Brain microvascular endothelial cell (primary cell): ENCODE measurements at regions not wholly inside any gene's neighbourhood (a gene's known extent, or its start where the extent isn't known, plus 50 kb on each side); places are given as distances from the start of the nearest gene placed in this dataset.

Source experiments
- DNase-seq: peaks from one replicate; pipeline ENCODE4 v3.0.0-alpha.2; 2020
- H3K27ac ChIP-seq: fragments of 250-450 bp; sonication (Bioruptor Pico); 2 replicates; pipeline ENCODE4 v1.5.1; 2020; ENCODE audit warnings: mild to moderate bottlenecking, moderate library complexity
- H3K27me3 ChIP-seq: fragments of 250-450 bp; sonication (Bioruptor Pico); replicated peaks from 2 replicates; pipeline ENCODE4 v1.5.1; 2020; ENCODE audit warnings: mild to moderate bottlenecking
- H3K36me3 ChIP-seq: fragments of 250-450 bp; sonication (Bioruptor Pico); replicated peaks from 2 replicates; pipeline ENCODE4 v1.5.1; 2020; ENCODE audit warnings: mild to moderate bottlenecking
- H3K4me3 ChIP-seq: 2 replicates; pipeline ENCODE4 v1.5.1; 2011; ENCODE audit warnings: low read depth, mild to moderate bottlenecking, control low read depth, low read length, moderate library complexity
- in situ Hi-C: cut with HindIII; loops from 2 replicates; pipeline ENCODE4 v1.10.0; 2017; ENCODE audit warnings: low sequenced_read_pairs, low pct_ligation_motif_present
- TF ChIP-seq, protein P1 (sequence below): IDR thresholded peaks from 2 replicates; pipeline ENCODE4 v1.5.1; 2011; ENCODE audit warnings: low read depth, mild to moderate bottlenecking, moderate library complexity, low read length, control low read depth, inconsistent platforms; ENCODE audit errors: missing control alignments

DNA sequence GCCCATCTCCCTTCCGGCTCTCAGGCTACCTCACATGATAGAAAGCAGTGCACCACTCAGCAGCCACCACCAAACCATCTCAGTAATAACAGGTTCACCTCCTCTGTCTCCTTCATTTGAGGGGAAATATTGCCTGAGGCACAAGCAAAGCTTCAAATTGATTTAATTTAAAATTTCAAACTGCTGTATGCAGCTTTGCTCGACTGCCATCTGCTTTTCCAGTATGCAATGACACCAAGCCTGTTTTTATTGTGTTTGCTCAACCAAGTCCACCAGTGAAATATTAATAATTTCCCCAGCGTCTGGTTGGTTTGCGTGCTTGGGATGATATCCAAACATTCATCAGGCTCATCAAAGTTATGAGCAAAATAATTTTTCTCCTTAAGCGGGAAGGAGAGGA, 552.4 kb upstream of the DAB1 start:
- H3K27ac ChIP-seq, result no peak overlapping the region
- H3K4me3 ChIP-seq, result no peak overlapping the region
- H3K27me3 ChIP-seq, result no peaks in the 10 kb centered on the region
- DNase-seq, result no peak
- in situ Hi-C loops, result no loop called here
- TF ChIP-seq, protein P1, sequence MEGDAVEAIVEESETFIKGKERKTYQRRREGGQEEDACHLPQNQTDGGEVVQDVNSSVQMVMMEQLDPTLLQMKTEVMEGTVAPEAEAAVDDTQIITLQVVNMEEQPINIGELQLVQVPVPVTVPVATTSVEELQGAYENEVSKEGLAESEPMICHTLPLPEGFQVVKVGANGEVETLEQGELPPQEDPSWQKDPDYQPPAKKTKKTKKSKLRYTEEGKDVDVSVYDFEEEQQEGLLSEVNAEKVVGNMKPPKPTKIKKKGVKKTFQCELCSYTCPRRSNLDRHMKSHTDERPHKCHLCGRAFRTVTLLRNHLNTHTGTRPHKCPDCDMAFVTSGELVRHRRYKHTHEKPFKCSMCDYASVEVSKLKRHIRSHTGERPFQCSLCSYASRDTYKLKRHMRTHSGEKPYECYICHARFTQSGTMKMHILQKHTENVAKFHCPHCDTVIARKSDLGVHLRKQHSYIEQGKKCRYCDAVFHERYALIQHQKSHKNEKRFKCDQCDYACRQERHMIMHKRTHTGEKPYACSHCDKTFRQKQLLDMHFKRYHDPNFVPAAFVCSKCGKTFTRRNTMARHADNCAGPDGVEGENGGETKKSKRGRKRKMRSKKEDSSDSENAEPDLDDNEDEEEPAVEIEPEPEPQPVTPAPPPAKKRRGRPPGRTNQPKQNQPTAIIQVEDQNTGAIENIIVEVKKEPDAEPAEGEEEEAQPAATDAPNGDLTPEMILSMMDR, result no peak
- H3K36me3 ChIP-seq, result no peaks in the 10 kb centered on the region

DNA sequence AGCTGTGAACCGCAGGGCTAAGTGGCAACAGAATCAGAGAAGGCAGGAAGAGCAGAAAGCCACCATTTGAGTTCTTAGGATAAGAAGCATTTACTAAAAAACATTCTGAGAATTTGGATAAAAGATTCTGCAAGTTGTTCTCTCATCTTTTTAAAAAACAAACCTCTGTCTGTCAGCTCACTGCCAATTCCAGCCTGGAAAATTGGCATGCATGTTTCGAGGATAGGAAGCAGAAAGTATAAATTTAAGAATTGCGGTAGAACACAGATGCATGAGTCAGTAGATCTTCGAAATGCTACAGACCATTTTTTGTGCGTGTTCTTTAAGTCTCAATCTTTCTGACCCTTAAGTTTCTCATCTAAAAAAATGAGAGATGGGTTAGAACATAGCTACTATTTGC, 544.5 kb upstream of the DAB1 start:
- TF ChIP-seq, protein P1, result no peak
- in situ Hi-C loops, result no loop called here
- H3K4me3 ChIP-seq, result no peak overlapping the region
- no peak for DNase-seq
- no peaks in the 10 kb centered on the region for H3K36me3 ChIP-seq
- H3K27me3 ChIP-seq, result no peaks in the 10 kb centered on the region
- H3K27ac ChIP-seq, result no peak overlapping the region

DNA sequence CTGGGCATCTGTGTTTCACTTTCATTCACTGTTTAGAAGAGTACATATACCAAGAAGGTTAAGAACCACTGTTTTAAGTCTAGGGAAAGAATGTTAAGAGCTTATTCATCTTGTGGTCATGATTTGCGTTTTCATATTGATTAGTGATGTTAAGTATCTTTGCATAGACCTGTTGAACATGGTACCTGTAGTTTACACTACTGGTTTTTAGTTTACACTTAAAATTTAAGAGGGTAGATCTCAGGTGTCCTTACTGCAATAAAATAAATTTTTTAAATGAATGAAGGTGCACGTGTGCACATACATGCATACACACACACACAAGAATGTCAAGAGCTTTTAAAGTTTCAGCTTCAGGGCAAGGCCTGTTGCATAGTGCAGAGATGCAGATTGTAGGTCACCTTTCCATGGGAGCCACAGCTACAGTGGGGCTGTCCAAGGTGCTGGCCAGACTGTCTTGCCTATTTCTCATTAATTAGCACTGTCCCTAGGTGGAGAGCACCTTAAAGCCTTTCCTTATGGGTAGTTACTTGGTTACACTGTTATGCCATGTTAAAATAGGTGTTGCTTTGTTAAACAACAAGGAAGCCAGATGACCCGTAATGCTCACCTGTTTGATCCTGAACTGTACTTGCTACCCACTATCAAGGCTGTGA, 543.0 kb upstream of the DAB1 start:
- H3K4me3 ChIP-seq, result no peak overlapping the region
- peak; percentile 1 for DNase-seq
- no peak overlapping the region for H3K27ac ChIP-seq
- no peaks in the 10 kb centered on the region for H3K36me3 ChIP-seq
- H3K27me3 ChIP-seq, result no peaks in the 10 kb centered on the region
- TF ChIP-seq, protein P1, result no peak
- in situ Hi-C loops, result no loop called here

DNA sequence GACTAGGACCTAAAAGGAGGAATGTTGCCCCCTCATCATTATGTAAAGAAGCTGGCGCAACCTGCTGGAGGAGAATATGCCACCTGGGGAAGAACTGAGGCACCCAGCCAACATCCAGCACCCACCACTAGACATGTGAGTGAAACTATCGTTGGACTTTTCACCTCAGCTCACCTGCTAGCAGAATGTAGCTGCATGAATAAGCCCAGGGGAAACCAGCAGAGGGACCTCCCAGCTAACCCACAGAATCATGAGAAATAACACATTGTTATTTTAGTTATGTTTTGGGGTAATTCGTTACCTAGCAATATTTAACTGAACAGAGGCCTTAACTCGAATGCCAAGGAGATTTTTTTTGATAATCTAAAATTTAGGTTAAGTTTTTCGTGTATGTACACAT, 542.5 kb upstream of the DAB1 start:
- TF ChIP-seq, protein P1, result no peak
- no peaks in the 10 kb centered on the region for H3K36me3 ChIP-seq
- in situ Hi-C loops, result no loop called here
- H3K27me3 ChIP-seq, result no peaks in the 10 kb centered on the region
- H3K27ac ChIP-seq, result no peak overlapping the region
- DNase-seq, result no peak
- H3K4me3 ChIP-seq, result no peak overlapping the region

DNA sequence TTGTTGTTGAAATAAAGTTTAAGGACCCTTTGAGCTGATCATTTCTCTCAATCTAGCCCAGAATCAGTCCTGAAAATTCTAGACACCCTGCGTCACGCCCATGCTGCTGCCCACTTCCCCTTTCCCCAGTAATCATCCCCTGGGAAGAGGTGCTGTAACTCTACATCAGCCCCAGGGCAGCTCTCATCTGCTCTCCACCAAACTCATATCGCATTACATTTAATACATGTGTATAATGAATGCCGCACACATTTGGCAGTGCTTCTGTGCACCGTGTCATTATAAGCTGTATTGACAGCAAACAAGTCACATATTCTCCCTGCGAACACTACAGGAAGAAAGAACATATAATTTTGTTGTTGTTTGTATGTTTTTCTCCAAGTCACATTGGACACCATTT, 539.7 kb upstream of the DAB1 start:
- no peak for DNase-seq
- H3K27me3 ChIP-seq, result no peaks in the 10 kb centered on the region
- no peak overlapping the region for H3K27ac ChIP-seq
- no peak overlapping the region for H3K4me3 ChIP-seq
- in situ Hi-C loops, result no loop called here
- H3K36me3 ChIP-seq, result no peaks in the 10 kb centered on the region
- TF ChIP-seq, protein P1, result no peak
